Activated naive CD8-positive, alpha-beta T cell treated with anti-CD3 and anti-CD28 coated beads, Interleukin-2, amount 50 U/mL, for 24 hours (primary cell): ENCODE measurements at regions not wholly inside any gene's neighbourhood (a gene's known extent, or its start where the extent isn't known, plus 50 kb on each side); places are given as distances from the start of the nearest gene placed in this dataset.
"Not testable (repeated sequence)": the region's sequence is repeated elsewhere in the genome, so short reads cannot be mapped to it uniquely, and the experiment has no call there.

ENCODE experiments used
- ATAC-seq: fragments of 150-1000 bp; cut with Tn5 transposase; one replicate; pipeline ENCODE4 v1.10.0; 2021
- DNase-seq: peaks from one replicate; pipeline ENCODE4 v3.0.0; 2021
- H3K27ac Mint-ChIP-seq: one replicate; pipeline ENCODE4 v1.8.0; 2021; ENCODE audit warnings: mild to moderate bottlenecking, mixed read lengths
- H3K27me3 Mint-ChIP-seq: one replicate; pipeline ENCODE4 v1.8.0; 2021; ENCODE audit warnings: mixed read lengths
- H3K36me3 Mint-ChIP-seq: one replicate; pipeline ENCODE4 v1.8.0; 2021; ENCODE audit warnings: low read depth, mixed read lengths
- H3K4me1 Mint-ChIP-seq: one replicate; pipeline ENCODE4 v1.8.0; 2021; ENCODE audit warnings: mixed read lengths
- H3K4me3 Mint-ChIP-seq: one replicate; pipeline ENCODE4 v1.8.0; 2021; ENCODE audit warnings: mild to moderate bottlenecking, moderate library complexity, mixed read lengths
- H3K9me3 Mint-ChIP-seq: one replicate; pipeline ENCODE4 v1.8.0; 2021; ENCODE audit warnings: mixed read lengths

- DNase-seq: no peak
- no peaks in the 10 kb centered on the region for H3K4me1 Mint-ChIP-seq
- no peak overlapping the region for H3K27ac Mint-ChIP-seq
- ATAC-seq: no peak
- no peaks in the 10 kb centered on the region for H3K27me3 Mint-ChIP-seq
- H3K36me3 Mint-ChIP-seq: no peaks in the 10 kb centered on the region
- no peaks in the 10 kb centered on the region for H3K9me3 Mint-ChIP-seq
- no peak overlapping the region for H3K4me3 Mint-ChIP-seq
These were observed 549.4 kb downstream of the TRIB2 start for GRCh38 chr2:13266166-13266565.

- H3K27ac Mint-ChIP-seq: no peak overlapping the region
- no peak for DNase-seq
- H3K27me3 Mint-ChIP-seq: no peaks in the 10 kb centered on the region
- no peak overlapping the region for H3K4me3 Mint-ChIP-seq
- H3K9me3 Mint-ChIP-seq: no peaks in the 10 kb centered on the region
- ATAC-seq: no peak
- no peaks in the 10 kb centered on the region for H3K4me1 Mint-ChIP-seq
- no peaks in the 10 kb centered on the region for H3K36me3 Mint-ChIP-seq
These were observed 568.0 kb downstream of the TRIB2 start for GRCh38 chr2:13284688-13285087.

DNA sequence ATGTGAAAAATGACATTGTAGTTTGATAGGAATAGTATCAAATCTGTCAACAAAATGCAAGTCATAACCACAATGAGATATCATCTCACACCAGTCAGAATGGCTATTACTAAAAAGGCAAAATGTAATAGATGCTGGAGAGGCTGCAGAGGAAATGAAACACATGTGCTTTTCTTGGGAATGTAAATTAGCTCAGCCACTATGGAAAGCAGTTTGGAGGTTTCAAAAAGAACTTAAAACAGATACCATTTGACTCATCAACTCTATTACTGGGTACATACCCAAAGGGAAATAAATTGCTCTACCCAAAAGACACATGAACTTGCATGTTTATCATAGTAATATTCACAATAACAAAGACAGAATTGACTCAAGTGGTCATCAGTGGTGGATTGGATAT, 572.6 kb downstream of the TRIB2 start:
- Mint-ChIP-seq H3K4me3 (no peak overlapping the region), H3K27me3 (no peaks in the 10 kb centered on the region)

DNA sequence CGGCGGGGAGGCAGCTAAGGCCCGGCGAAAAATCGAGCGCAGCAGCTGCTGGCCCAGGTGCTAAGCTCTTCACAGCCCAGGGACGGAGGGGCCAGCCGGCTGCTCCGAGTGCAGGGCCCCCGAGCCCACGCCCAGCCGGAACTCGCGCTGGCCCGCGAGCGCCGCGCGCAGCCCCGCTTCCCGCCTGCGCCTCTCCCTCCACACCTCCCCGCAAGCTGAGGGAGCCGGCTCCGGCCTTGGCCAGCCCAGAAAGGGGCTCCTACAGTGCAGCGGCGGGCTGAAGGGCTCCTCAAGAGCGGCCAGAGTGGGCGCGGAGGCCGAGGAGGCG, 591.7 kb downstream of the TRIB2 start:
- H3K4me3 Mint-ChIP-seq, H3K9me3 Mint-ChIP-seq, H3K4me1 Mint-ChIP-seq, H3K27ac Mint-ChIP-seq, DNase-seq, ATAC-seq, H3K36me3 Mint-ChIP-seq, H3K27me3 Mint-ChIP-seq: not testable (repeated sequence)

More for the DNA sequence above, 572.6 kb downstream of the TRIB2 start:
- Mint-ChIP-seq H3K36me3 (no peaks in the 10 kb centered on the region), H3K4me1 (no peaks in the 10 kb centered on the region), H3K27ac (no peak overlapping the region), H3K9me3 (no peaks in the 10 kb centered on the region)
- ATAC-seq: no peak
- no peak for DNase-seq

DNA sequence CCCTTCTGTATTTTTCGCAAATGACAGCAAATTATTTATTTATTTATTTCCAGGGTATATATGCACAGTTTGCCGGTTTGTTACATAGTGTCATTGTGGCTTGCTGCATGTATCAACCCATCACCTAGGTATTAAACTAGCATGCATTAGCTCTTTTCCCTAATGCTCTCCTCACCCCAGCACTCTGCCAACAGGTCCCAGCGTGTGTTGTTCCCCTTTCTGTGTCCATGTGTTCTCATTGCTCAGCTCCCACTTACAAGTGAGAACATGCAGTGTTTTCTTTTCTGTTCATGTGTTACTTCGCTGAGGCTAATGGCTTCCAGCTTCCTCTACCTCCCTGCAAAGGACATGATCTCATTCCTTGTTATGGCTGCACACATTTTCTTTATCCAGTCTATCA, 592.3 kb downstream of the TRIB2 start:
- Mint-ChIP-seq H3K4me3 (no peak overlapping the region), H3K4me1 (no peaks in the 10 kb centered on the region), H3K27me3 (no peaks in the 10 kb centered on the region), H3K36me3 (no peaks in the 10 kb centered on the region), H3K27ac (no peak overlapping the region), H3K9me3 (no peaks in the 10 kb centered on the region)
- ATAC-seq: no peak
- no peak for DNase-seq

DNA sequence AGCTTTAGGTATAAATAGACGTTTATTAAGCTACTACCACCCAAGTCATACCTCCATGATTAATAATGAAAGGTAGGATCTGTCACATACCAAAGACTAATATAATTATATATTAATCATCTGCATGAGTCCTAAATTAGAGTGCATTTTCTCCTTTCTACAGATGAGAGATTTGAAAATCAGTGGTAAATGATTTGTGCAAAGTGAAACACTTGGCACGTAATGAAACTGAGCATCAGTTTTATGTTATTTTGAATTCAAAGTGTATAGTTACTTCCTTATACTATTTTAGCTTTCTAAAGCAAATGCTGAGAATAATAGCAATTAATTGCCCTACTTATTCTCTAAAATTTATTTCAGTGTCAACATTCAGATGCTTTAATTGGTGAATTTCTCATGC, 615.3 kb downstream of the TRIB2 start:
- no peak overlapping the region for H3K4me3 Mint-ChIP-seq
- no peak for ATAC-seq
- H3K4me1 Mint-ChIP-seq: no peaks in the 10 kb centered on the region
- no peak overlapping the region for H3K27ac Mint-ChIP-seq
- H3K27me3 Mint-ChIP-seq: no peaks in the 10 kb centered on the region
- no peak for DNase-seq
- H3K9me3 Mint-ChIP-seq: peaks cover 5% of the 10 kb centered on the region
- no peaks in the 10 kb centered on the region for H3K36me3 Mint-ChIP-seq

GRCh38 chr2:13334071-13334470, 617.3 kb downstream of the TRIB2 start:
- not testable (repeated sequence) for H3K36me3 Mint-ChIP-seq, H3K4me1 Mint-ChIP-seq, DNase-seq, H3K9me3 Mint-ChIP-seq, H3K4me3 Mint-ChIP-seq, ATAC-seq, H3K27me3 Mint-ChIP-seq, H3K27ac Mint-ChIP-seq

DNA sequence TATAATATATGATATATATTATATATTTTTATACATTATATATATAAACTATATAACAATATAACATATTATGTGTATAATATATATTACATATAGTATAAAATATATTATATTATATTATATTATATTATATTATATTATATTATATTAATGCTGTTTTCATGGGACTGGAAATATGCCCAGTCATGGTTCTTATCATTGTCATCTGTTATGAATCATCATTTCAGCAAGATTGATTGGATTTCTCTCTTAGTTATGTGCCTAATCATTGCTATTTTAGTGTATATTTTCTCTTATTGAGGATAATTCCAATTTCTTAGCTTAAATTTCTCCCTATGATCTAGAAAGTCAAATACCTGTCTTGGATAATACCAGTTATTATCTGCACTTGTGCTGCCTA, 617.8 kb downstream of the TRIB2 start:
- no peak overlapping the region for H3K4me3 Mint-ChIP-seq
- peaks cover 5% of the 10 kb centered on the region for H3K9me3 Mint-ChIP-seq
- no peak for DNase-seq
- no peak overlapping the region for H3K27ac Mint-ChIP-seq
- no peaks in the 10 kb centered on the region for H3K36me3 Mint-ChIP-seq
- no peak for ATAC-seq
- H3K27me3 Mint-ChIP-seq: no peaks in the 10 kb centered on the region
- H3K4me1 Mint-ChIP-seq: no peaks in the 10 kb centered on the region

DNA sequence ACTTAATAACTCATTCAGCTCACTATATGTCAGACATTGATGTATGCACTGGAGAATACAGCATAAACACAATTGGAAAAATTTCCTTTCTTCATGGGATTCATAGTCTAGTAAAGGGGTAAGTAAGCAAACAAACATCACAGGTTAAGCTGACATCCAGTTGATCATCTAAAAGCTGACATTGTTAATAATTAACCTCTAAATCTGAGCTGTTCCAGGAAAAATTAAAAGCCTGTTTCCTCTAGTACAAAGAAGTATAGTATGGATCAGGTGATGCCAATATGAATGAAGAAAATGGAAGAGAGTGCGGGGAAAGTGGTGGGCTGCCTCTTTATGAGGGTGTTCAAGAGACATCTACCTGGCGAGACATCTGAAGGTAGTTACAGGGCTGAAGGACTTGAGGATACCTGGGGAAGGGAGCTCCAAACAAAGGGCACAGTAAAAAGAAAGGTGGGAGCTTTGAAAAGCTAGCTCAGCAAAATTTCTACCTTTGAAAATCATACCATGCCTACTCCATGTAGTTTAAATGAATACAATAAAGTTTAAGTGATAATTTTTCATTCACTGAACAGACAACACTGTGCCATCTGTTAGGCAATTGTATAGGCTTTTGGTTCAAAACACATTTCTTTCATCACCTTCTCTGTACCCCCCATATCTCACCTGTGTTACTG, 619.3 kb downstream of the TRIB2 start:
- ATAC-seq: no peak
- Mint-ChIP-seq H3K4me1 (no peaks in the 10 kb centered on the region), H3K4me3 (no peak overlapping the region)

DNA sequence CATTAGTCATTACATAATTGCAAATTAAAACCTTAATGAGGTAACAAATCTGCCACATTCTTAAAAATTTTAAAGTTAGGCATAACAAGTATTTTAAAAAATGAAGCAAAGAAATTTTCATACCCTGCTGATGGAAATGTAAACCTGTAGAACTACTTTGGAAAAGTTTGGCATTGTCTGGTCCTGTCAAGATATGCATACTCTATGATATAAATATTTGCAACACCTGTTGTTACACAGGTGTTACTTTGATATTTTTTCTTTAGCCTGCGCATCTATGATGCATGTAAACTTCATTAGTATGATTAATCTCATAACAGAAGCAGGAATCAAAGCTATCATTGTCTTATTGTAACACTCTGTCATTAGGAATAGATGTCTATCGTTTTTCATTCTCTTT, 634.3 kb downstream of the TRIB2 start:
- H3K27me3 Mint-ChIP-seq: no peaks in the 10 kb centered on the region
- H3K9me3 Mint-ChIP-seq: peaks cover 7% of the 10 kb centered on the region
- H3K4me1 Mint-ChIP-seq: no peaks in the 10 kb centered on the region
- ATAC-seq (no peak), DNase-seq (no peak)
- no peak overlapping the region for H3K27ac Mint-ChIP-seq
- H3K4me3 Mint-ChIP-seq: no peak overlapping the region
- H3K36me3 Mint-ChIP-seq: no peaks in the 10 kb centered on the region

More for the DNA sequence above, 619.3 kb downstream of the TRIB2 start:
- H3K27ac Mint-ChIP-seq: no peak overlapping the region
- no peak for DNase-seq
- H3K9me3 Mint-ChIP-seq: peaks cover 5% of the 10 kb centered on the region
- H3K27me3 Mint-ChIP-seq: no peaks in the 10 kb centered on the region
- no peaks in the 10 kb centered on the region for H3K36me3 Mint-ChIP-seq

- ATAC-seq (no peak), DNase-seq (no peak)
- Mint-ChIP-seq H3K36me3 (no peaks in the 10 kb centered on the region), H3K9me3 (peaks cover 7% of the 10 kb centered on the region), H3K27ac (no peak overlapping the region), H3K4me1 (no peaks in the 10 kb centered on the region), H3K27me3 (no peaks in the 10 kb centered on the region), H3K4me3 (no peak overlapping the region)
These were observed 636.3 kb downstream of the TRIB2 start for GRCh38 chr2:13353083-13353482.

DNA sequence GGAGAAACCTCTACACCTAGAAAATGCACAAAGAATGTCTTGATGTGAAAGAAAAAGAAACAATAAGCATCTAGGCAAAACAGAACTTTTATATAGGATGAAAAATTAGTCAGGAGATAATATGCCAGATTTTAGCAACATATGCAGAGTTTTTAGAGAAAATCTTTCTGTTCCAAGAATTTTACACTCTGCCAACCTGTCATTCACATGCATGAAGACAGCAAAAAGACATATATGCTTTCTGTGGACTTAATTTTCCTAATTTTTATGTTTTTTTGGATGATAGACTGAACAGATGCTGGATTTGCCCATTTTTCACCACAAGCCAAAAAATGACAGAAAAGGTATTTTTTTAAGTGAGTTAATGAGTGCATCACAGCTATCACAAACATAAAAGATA, 637.3 kb downstream of the TRIB2 start:
- ATAC-seq: no peak
- H3K4me1 Mint-ChIP-seq: no peaks in the 10 kb centered on the region
- H3K4me3 Mint-ChIP-seq: no peak overlapping the region
- no peak overlapping the region for H3K27ac Mint-ChIP-seq
- no peaks in the 10 kb centered on the region for H3K27me3 Mint-ChIP-seq
- DNase-seq: no peak
- no peaks in the 10 kb centered on the region for H3K36me3 Mint-ChIP-seq
- H3K9me3 Mint-ChIP-seq: peaks cover under 1% of the 10 kb centered on the region

DNA sequence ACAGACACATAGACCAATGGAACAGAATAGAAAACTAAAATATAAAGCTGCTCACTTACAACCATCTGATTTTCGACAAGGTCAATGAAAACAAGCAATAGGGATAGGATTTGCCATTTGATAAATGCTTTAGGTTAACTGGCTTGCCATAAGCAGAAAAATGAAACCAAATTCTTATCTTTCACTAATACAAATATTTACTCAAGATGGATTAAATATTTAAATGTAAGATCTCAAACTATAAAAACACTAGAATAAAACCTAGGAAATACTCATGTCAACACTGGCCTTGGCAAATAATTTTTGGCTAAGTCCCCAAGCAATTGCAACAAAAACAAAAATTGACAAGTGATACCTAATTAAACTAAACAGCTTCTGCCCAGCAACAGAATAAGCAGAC, 665.2 kb downstream of the TRIB2 start:
- DNase-seq, H3K27me3 Mint-ChIP-seq, H3K9me3 Mint-ChIP-seq, H3K4me1 Mint-ChIP-seq, H3K4me3 Mint-ChIP-seq, H3K36me3 Mint-ChIP-seq, H3K27ac Mint-ChIP-seq, ATAC-seq: not testable (repeated sequence)

- not testable (repeated sequence) for H3K27ac Mint-ChIP-seq, H3K36me3 Mint-ChIP-seq, H3K4me1 Mint-ChIP-seq, DNase-seq, H3K27me3 Mint-ChIP-seq, ATAC-seq, H3K9me3 Mint-ChIP-seq, H3K4me3 Mint-ChIP-seq
These were observed 672.4 kb downstream of the TRIB2 start for GRCh38 chr2:13389172-13389571.

DNA sequence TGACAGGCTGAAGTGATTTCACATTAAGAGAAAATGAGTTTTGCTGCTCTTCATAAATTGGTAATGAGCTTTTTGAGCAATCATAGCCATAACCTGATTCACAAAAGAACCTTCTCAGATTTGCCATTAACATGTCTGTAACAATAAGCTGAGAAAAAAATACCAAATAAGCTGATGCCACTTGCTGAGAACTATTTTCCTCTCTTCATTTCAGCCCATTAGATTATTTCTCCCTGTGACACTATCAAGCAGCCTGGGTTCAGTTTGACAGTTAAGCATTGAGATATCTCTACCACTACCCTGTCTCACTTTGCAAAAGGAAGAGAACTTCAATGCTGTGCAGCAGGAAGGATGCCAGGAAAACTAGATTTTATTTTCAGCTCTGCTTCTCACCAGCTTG, 673.9 kb downstream of the TRIB2 start:
- Mint-ChIP-seq H3K9me3 (peaks cover 9% of the 10 kb centered on the region), H3K4me3 (no peak overlapping the region), H3K36me3 (no peaks in the 10 kb centered on the region), H3K27ac (no peak overlapping the region), H3K27me3 (no peaks in the 10 kb centered on the region), H3K4me1 (no peaks in the 10 kb centered on the region)
- no peak for ATAC-seq
- DNase-seq: no peak

GRCh38 chr2:13401312-13401711, 684.6 kb downstream of the TRIB2 start:
- DNase-seq: no peak
- Mint-ChIP-seq H3K4me3 (no peak overlapping the region), H3K27me3 (no peaks in the 10 kb centered on the region), H3K4me1 (no peaks in the 10 kb centered on the region), H3K36me3 (no peaks in the 10 kb centered on the region), H3K27ac (no peak overlapping the region), H3K9me3 (peaks cover 24% of the 10 kb centered on the region)
- ATAC-seq: no peak
